ENCODE measurements at regions not wholly inside any gene's neighbourhood (a gene's known extent, or its start where the extent isn't known, plus 50 kb on each side); places are given as distances from the start of the nearest gene placed in this dataset.

DNA sequence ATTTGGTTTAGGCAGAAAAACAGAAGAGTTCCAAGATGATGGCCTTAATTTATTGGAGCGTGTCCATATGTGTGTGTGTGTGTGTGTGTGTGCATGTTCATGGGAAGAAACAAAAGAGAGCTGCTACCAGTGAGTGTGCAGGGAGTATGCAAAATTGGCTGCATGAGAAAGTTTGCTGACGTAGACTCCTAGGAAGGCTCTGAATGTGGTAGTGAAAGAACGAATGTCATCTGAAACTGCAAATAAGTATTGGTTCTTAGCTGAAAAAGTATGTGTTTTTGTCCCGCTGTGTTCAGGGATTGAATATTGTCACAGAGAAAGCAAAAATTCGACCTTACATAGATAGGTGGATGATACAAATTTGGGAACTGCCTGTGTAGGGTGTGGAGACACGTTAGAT lies 542.6 kb upstream of the COX7C start (continued):
- TF ChIP-seq EED (IDR thresholded peaks at IDR 0.05; ENCODE audit: low read depth) (no peak), YBX1 (IDR thresholded peaks at IDR 0.05) (no peak), CBX5 (IDR thresholded peaks at IDR 0.05; ENCODE audit: low read depth) (no peak), POLR2A (IDR thresholded peaks at IDR 0.05; ENCODE audit: low read depth, low read length) (no peak), KDM1A (IDR thresholded peaks at IDR 0.05; ENCODE audit: borderline replicate concordance) (no peak), MTA2 (IDR thresholded peaks at IDR 0.05; ENCODE audit: low read depth) (no peak)

DNA sequence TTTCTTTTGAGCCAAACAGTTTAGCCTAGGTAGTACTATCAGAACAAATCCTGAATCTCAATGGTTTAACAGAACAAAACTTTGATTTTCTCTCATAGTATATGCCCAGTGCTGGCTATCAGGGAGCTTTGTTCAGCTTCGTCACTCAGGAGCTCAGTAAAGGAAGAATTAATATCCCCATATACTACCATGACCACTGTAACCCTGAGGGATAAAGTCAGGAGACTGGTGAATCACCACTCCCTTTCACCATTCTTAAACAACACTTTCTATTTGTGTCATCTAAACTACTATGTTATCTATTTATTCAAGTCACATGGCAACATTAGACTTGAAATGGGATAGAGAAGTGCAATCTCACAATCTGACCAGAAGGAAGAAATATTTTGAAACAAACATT lies 522.6 kb upstream of the COX7C start:
- DNase-seq (ENCODE audit: low read depth, low spot score) (no peak), FAIRE-seq (no peak), ATAC-seq (no peak)
- SMC1A ChIA-PET (ENCODE audit: uncharacterized antibody, unreplicated experiment): no interaction called here
- H3K9me3 ChIP-seq (replicated peaks; ENCODE audit: control insufficient read depth, insufficient read depth, low read length): no peaks in the 10 kb centered on the region
- H3K79me2 ChIP-seq (ENCODE audit: control insufficient read depth, insufficient read depth, low read length): no peaks in the 10 kb centered on the region
- RAD21 ChIA-PET (ENCODE audit: unreplicated experiment): no interaction called here
- H3K27me3 ChIP-seq (replicated peaks in 1 of 2; ENCODE audit: control insufficient read depth in 2 of 2, insufficient read depth in 2 of 2, low read length in 1 of 2): no peaks in the 10 kb centered on the region
- H3K9ac ChIP-seq (ENCODE audit: control insufficient read depth, insufficient read depth, low read length): no peak overlapping the region
- WGBS (ENCODE audit: insufficient coverage, insufficient replicate concordance, low lambda C conversion rate, missing lambda C conversion rate): 26% methylated on average over 1 of the region's 1 CpG
- in situ Hi-C loops (cut with MboI): no loop called here
- no peaks in the 10 kb centered on the region for H3K36me3 ChIP-seq (ENCODE audit: control insufficient read depth in 2 of 2, insufficient read depth in 2 of 2, low read length in 1 of 2)
- H3K4me3 ChIP-seq: no peak overlapping the region
- CTCF ChIA-PET: no interaction called here
- BruUV-seq (replicated peaks): no TSS peak
- intact Hi-C loops (cut with micrococcal nuclease; ENCODE audit: unreplicated experiment): no loop called here
- H3K27ac ChIP-seq (ENCODE audit: control insufficient read depth, insufficient read depth): no peak overlapping the region
- H3K4me1 ChIP-seq (ENCODE audit: control insufficient read depth, insufficient read depth, low read length): no peaks in the 10 kb centered on the region
- POLR2A ChIA-PET: no interaction called here
- H4K20me1 ChIP-seq (ENCODE audit: control insufficient read depth, insufficient read depth): no peaks in the 10 kb centered on the region
- no peak overlapping the region for H2AFZ ChIP-seq (ENCODE audit: control insufficient read depth, low read depth, low read length)
- no peak overlapping the region for H3K4me2 ChIP-seq (ENCODE audit: control insufficient read depth, insufficient read depth)
- TF ChIP-seq ZNF217 (IDR thresholded peaks at IDR 0.05) (no peak), SREBF1 (IDR thresholded peaks at IDR 0.05; ENCODE audit: low read length) (no peak), ATF3 (IDR thresholded peaks at IDR 0.05; ENCODE audit: borderline replicate concordance, extremely low read depth, low read depth, low read length) (no peak), MYC (IDR thresholded peaks at IDR 0.05; ENCODE audit: insufficient read depth, insufficient read length, insufficient replicate concordance, low read length, severe bottlenecking) (no peak), E2F8 (IDR thresholded peaks at IDR 0.05; ENCODE audit: low read depth, partially characterized antibody) (no peak), RAD21 (IDR thresholded peaks at IDR 0.05; ENCODE audit: insufficient read depth, low read depth, low read length) (no peak), NFIC (IDR thresholded peaks at IDR 0.05; ENCODE audit: low read depth, low read length) (no peak), POLR2A (IDR thresholded peaks at IDR 0.05; ENCODE audit: low read depth, low read length) (no peak), BCL11A (IDR thresholded peaks at IDR 0.05; ENCODE audit: low read depth, low read length) (no peak), ATF7 (IDR thresholded peaks at IDR 0.05; ENCODE audit: low read depth) (no peak), NFYB (IDR thresholded peaks at IDR 0.05; ENCODE audit: insufficient read depth, low read depth, low read length) (no peak), FOXK2 (IDR thresholded peaks at IDR 0.05) (no peak), POU2F2 (IDR thresholded peaks at IDR 0.05; ENCODE audit: borderline replicate concordance, low read depth, low read length) (no peak), GATAD2B (conservative IDR thresholded peaks at IDR 0.05; ENCODE audit: low read depth) (no peak)
- TF ChIP-seq, protein P1, sequence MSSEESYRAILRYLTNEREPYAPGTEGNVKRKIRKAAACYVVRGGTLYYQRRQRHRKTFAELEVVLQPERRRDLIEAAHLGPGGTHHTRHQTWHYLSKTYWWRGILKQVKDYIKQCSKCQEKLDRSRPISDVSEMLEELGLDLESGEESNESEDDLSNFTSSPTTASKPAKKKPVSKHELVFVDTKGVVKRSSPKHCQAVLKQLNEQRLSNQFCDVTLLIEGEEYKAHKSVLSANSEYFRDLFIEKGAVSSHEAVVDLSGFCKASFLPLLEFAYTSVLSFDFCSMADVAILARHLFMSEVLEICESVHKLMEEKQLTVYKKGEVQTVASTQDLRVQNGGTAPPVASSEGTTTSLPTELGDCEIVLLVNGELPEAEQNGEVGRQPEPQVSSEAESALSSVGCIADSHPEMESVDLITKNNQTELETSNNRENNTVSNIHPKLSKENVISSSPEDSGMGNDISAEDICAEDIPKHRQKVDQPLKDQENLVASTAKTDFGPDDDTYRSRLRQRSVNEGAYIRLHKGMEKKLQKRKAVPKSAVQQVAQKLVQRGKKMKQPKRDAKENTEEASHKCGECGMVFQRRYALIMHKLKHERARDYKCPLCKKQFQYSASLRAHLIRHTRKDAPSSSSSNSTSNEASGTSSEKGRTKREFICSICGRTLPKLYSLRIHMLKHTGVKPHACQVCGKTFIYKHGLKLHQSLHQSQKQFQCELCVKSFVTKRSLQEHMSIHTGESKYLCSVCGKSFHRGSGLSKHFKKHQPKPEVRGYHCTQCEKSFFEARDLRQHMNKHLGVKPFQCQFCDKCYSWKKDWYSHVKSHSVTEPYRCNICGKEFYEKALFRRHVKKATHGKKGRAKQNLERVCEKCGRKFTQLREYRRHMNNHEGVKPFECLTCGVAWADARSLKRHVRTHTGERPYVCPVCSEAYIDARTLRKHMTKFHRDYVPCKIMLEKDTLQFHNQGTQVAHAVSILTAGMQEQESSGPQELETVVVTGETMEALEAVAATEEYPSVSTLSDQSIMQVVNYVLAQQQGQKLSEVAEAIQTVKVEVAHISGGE (CRISPR knock-in tag; IDR thresholded peaks at IDR 0.05): no peak
